ENCODE measurements at regions not wholly inside any gene's neighbourhood (a gene's known extent, or its start where the extent isn't known, plus 50 kb on each side); places are given as distances from the start of the nearest gene placed in this dataset.

DNA sequence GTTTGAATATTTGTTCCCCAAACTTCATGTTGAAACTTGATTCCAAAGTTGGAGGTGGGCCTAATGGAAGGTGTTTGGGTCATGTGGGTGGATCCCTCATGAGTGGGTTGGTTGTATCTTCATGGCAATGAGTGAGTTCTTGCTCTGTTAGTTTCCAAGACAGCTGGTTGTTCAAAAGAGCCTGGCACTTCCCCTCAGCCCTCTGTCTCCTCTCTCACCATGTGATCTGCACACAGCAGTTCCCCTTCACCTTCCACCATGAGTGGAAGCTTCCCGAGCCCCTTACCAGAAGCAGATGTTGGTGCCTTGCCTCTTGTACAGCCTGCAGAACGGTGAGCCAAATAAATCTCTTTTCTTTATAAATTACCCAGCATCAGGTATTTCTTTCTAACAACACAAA lies 327.1 kb upstream of the SLCO3A1 start:
- Histone ChIP-seq H3K4me3 (ENCODE audit: low read depth, low read length, poor library complexity, severe bottlenecking) (no peak overlapping the region), H3K9ac (ENCODE audit: low read length) (no peak overlapping the region), H3K27me3 (ENCODE audit: insufficient read depth, low read length) (no peaks in the 10 kb centered on the region; the same call in 1 of the 2 replicates), H3K79me2 (ENCODE audit: insufficient read depth, low read length) (no peaks in the 10 kb centered on the region), H3K9me2 (ENCODE audit: low read depth, low read length) (no peaks in the 10 kb centered on the region), H2AFZ (ENCODE audit: low read length) (no peak overlapping the region), H3K36me3 (ENCODE audit: insufficient read depth, low read length) (no peaks in the 10 kb centered on the region), H4K20me1 (ENCODE audit: insufficient read depth, low read length) (no peaks in the 10 kb centered on the region), H3F3A (ENCODE audit: insufficient read depth, low read length) (no peaks in the 10 kb centered on the region), H3K4me2 (ENCODE audit: low read length) (no peak overlapping the region), H3K27ac (ENCODE audit: low read depth, low read length, poor library complexity, severe bottlenecking) (no peak overlapping the region), H3K4me1 (ENCODE audit: insufficient read depth, low read length, severe bottlenecking) (no peaks in the 10 kb centered on the region), H3K9me3 (ENCODE audit: low read length) (no peaks in the 10 kb centered on the region)
- TF ChIP-seq, protein P1, sequence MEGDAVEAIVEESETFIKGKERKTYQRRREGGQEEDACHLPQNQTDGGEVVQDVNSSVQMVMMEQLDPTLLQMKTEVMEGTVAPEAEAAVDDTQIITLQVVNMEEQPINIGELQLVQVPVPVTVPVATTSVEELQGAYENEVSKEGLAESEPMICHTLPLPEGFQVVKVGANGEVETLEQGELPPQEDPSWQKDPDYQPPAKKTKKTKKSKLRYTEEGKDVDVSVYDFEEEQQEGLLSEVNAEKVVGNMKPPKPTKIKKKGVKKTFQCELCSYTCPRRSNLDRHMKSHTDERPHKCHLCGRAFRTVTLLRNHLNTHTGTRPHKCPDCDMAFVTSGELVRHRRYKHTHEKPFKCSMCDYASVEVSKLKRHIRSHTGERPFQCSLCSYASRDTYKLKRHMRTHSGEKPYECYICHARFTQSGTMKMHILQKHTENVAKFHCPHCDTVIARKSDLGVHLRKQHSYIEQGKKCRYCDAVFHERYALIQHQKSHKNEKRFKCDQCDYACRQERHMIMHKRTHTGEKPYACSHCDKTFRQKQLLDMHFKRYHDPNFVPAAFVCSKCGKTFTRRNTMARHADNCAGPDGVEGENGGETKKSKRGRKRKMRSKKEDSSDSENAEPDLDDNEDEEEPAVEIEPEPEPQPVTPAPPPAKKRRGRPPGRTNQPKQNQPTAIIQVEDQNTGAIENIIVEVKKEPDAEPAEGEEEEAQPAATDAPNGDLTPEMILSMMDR (IDR thresholded peaks at IDR 0.05; ENCODE audit: low read length), result no peak
- TF ChIP-seq EZH2 (IDR thresholded peaks at IDR 0.05; ENCODE audit: borderline replicate concordance, low read length), result no peak

DNA sequence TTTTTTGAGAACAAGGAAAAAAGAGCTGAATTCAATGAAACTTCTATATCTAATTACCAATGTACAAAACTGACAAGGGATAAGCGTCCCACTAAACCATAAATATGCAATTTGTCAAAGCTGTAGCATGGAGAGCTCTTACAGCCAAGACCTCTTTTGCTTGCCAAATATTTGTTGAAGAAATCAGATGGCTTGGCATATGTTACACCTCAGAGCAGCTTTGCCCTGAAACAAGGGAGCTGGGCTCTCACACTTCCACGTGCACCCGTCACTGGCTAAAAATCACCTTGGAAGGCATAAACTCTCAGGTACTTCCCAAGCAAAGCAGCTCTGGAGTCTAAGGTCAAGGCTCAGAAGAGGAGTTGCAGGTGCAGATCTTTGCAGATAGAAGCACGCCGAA lies 324.7 kb upstream of the SLCO3A1 start:
- H3K4me3 ChIP-seq (ENCODE audit: low read depth, low read length, poor library complexity, severe bottlenecking), result no peak overlapping the region
- no peaks in the 10 kb centered on the region for H3K36me3 ChIP-seq (ENCODE audit: insufficient read depth, low read length)
- no peaks in the 10 kb centered on the region; the same call in 1 of the 2 replicates for H3K27me3 ChIP-seq (ENCODE audit: insufficient read depth, low read length)
- H3F3A ChIP-seq (ENCODE audit: insufficient read depth, low read length), result no peaks in the 10 kb centered on the region
- no peaks in the 10 kb centered on the region for H4K20me1 ChIP-seq (ENCODE audit: insufficient read depth, low read length)
- H2AFZ ChIP-seq (ENCODE audit: low read length), result no peak overlapping the region
- H3K9me2 ChIP-seq (ENCODE audit: low read depth, low read length), result no peaks in the 10 kb centered on the region
- H3K9me3 ChIP-seq (ENCODE audit: low read length), result no peaks in the 10 kb centered on the region
- H3K4me1 ChIP-seq (ENCODE audit: insufficient read depth, low read length, severe bottlenecking), result no peaks in the 10 kb centered on the region
- no peaks in the 10 kb centered on the region for H3K79me2 ChIP-seq (ENCODE audit: insufficient read depth, low read length)
- no peak overlapping the region for H3K9ac ChIP-seq (ENCODE audit: low read length)
- no peak overlapping the region for H3K4me2 ChIP-seq (ENCODE audit: low read length)
- TF ChIP-seq, protein P1 (IDR thresholded peaks at IDR 0.05; ENCODE audit: low read length), result no peak
- no peak for TF ChIP-seq EZH2 (IDR thresholded peaks at IDR 0.05; ENCODE audit: borderline replicate concordance, low read length)
- no peak overlapping the region for H3K27ac ChIP-seq (ENCODE audit: low read depth, low read length, poor library complexity, severe bottlenecking)

DNA sequence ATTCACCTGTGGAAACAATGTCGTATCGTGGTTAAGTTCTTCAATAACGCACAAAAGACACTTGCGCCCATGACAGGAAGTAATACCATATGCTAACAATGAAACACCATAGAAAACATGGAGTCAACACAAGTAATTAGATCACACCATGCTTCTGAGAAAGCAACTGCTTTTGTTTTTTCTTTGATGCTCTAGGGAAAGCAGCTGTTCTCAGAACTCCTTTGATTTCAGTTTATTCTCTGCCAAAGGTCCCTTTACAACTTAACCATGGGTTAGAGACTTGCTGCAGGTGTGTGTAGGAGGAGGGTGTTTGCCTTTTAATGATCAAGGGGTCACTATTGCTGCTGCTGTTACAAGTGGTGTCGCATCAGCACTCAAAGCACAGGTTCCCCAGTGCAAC lies 324.0 kb upstream of the SLCO3A1 start:
- Histone ChIP-seq H3K9me2 (ENCODE audit: low read depth, low read length) (no peaks in the 10 kb centered on the region), H2AFZ (ENCODE audit: low read length) (no peak overlapping the region), H3K9ac (ENCODE audit: low read length) (no peak overlapping the region), H3K4me2 (ENCODE audit: low read length) (no peak overlapping the region), H4K20me1 (ENCODE audit: insufficient read depth, low read length) (no peaks in the 10 kb centered on the region), H3F3A (ENCODE audit: insufficient read depth, low read length) (no peaks in the 10 kb centered on the region), H3K27me3 (ENCODE audit: insufficient read depth, low read length) (no peaks in the 10 kb centered on the region; the same call in 1 of the 2 replicates), H3K9me3 (ENCODE audit: low read length) (no peaks in the 10 kb centered on the region), H3K4me1 (ENCODE audit: insufficient read depth, low read length, severe bottlenecking) (no peaks in the 10 kb centered on the region), H3K36me3 (ENCODE audit: insufficient read depth, low read length) (no peaks in the 10 kb centered on the region), H3K27ac (ENCODE audit: low read depth, low read length, poor library complexity, severe bottlenecking) (no peak overlapping the region), H3K79me2 (ENCODE audit: insufficient read depth, low read length) (no peaks in the 10 kb centered on the region), H3K4me3 (ENCODE audit: low read depth, low read length, poor library complexity, severe bottlenecking) (no peak overlapping the region)
- TF ChIP-seq EZH2 (IDR thresholded peaks at IDR 0.05; ENCODE audit: borderline replicate concordance, low read length), result no peak

DNA sequence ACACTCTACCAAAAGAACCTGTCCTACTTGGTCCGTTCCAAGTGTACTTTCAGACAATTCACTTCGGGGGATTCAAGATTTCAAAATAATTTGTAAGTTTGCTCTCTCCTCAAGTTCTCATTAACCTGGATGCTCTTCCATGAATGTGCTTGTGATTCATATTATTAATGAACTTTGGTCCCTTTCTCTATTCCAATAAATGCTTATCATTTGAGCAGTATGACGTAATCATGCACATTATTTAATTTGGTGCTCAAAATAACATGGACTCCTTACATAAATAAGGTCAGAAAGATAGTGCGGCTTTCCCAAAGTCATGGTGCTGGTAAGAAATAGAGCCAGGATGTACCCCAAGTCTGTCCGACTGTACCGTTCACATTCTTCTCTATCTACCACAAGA lies 323.2 kb upstream of the SLCO3A1 start:
- H2AFZ ChIP-seq (ENCODE audit: low read length), result no peak overlapping the region
- H3K9me2 ChIP-seq (ENCODE audit: low read depth, low read length), result no peaks in the 10 kb centered on the region
- no peak for TF ChIP-seq EZH2 (IDR thresholded peaks at IDR 0.05; ENCODE audit: borderline replicate concordance, low read length)
- TF ChIP-seq, protein P1 (IDR thresholded peaks at IDR 0.05; ENCODE audit: low read length), result no peak
- H3F3A ChIP-seq (ENCODE audit: insufficient read depth, low read length), result no peaks in the 10 kb centered on the region
- H3K4me1 ChIP-seq (ENCODE audit: insufficient read depth, low read length, severe bottlenecking), result no peaks in the 10 kb centered on the region
- H3K9ac ChIP-seq (ENCODE audit: low read length), result no peak overlapping the region
- no peaks in the 10 kb centered on the region for H3K9me3 ChIP-seq (ENCODE audit: low read length)
- no peaks in the 10 kb centered on the region for H4K20me1 ChIP-seq (ENCODE audit: insufficient read depth, low read length)
- no peak overlapping the region for H3K27ac ChIP-seq (ENCODE audit: low read depth, low read length, poor library complexity, severe bottlenecking)
- no peak overlapping the region for H3K4me2 ChIP-seq (ENCODE audit: low read length)
- H3K79me2 ChIP-seq (ENCODE audit: insufficient read depth, low read length), result no peaks in the 10 kb centered on the region
- no peaks in the 10 kb centered on the region for H3K36me3 ChIP-seq (ENCODE audit: insufficient read depth, low read length)
- no peaks in the 10 kb centered on the region; the same call in 1 of the 2 replicates for H3K27me3 ChIP-seq (ENCODE audit: insufficient read depth, low read length)
- H3K4me3 ChIP-seq (ENCODE audit: low read depth, low read length, poor library complexity, severe bottlenecking), result no peak overlapping the region
